GM23248 (cell line): ENCODE measurements at regions not wholly inside any gene's neighbourhood (a gene's known extent, or its start where the extent isn't known, plus 50 kb on each side); places are given as distances from the start of the nearest gene placed in this dataset.

ENCODE experiments used
- EZH2 ChIP-seq: fragments of 200-600 bp; sonication (generic); IDR thresholded peaks from 2 replicates; pipeline ENCODE4 v1.6.1; 2018; ENCODE audit warnings: antibody characterized with exemption, mild to moderate bottlenecking; ENCODE audit not compliant: insufficient read depth, poor library complexity, severe bottlenecking
- EZH2phosphoT487 ChIP-seq: fragments of 200-600 bp; sonication (generic); IDR thresholded peaks from 2 replicates; pipeline ENCODE4 v1.6.1; 2018; ENCODE audit warnings: antibody characterized with exemption, moderate library complexity, mild to moderate bottlenecking, low read depth; ENCODE audit not compliant: insufficient read depth

DNA sequence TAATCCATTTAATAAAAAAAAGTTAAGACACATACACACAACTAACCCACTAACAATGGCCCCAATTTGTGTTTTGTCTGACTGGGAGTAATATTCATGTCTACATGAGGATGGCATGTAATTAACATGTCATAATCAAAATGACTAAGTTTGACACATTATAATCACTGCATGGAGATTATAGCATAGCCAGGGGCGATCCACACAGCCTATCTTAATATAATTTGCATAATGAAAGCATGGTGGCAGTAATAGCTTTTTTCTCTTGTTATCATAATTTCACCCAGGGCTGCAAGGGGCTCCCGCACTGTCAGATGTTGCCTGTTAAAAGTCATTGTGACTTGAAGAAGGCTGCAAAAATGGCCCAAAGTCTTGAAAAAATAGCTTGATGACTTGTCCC, 243.7 kb downstream of the SMAD2 start:
- TF ChIP-seq EZH2phosphoT487: no peak
- no peak for TF ChIP-seq EZH2
